Type B pancreatic cell (in vitro differentiated cells): ENCODE measurements at regions not wholly inside any gene's neighbourhood (a gene's known extent, or its start where the extent isn't known, plus 50 kb on each side); places are given as distances from the start of the nearest gene placed in this dataset.

Source experiments
- DNase-seq: peaks from one replicate; pipeline ENCODE4 v3.0.0; 2021; ENCODE audit warnings: mixed read lengths; ENCODE audit not compliant: unreplicated experiment; ENCODE audit errors: extremely low spot score
- H3K27ac Mint-ChIP-seq: 2 replicates; pipeline ENCODE4 v1.8.0; 2021; ENCODE audit warnings: mild to moderate bottlenecking, mixed read lengths
- H3K27me3 Mint-ChIP-seq: 2 replicates; pipeline ENCODE4 v1.8.0; 2021; ENCODE audit warnings: mixed read lengths
- H3K36me3 Mint-ChIP-seq: 2 replicates; pipeline ENCODE4 v1.8.0; 2021; ENCODE audit warnings: mixed read lengths
- H3K4me1 Mint-ChIP-seq: one replicate; pipeline ENCODE4 v1.8.0; 2021; ENCODE audit warnings: mixed read lengths; ENCODE audit not compliant: unreplicated experiment
- H3K4me3 Mint-ChIP-seq: 2 replicates; pipeline ENCODE4 v1.8.0; 2021; ENCODE audit warnings: mild to moderate bottlenecking, mixed read lengths
- H3K9me3 Mint-ChIP-seq: 2 replicates; pipeline ENCODE4 v1.8.0; 2021; ENCODE audit warnings: mixed read lengths
- CTCF ChIP-seq: fragments of 200-600 bp; sonication (generic); conservative IDR thresholded peaks from 2 replicates; pipeline ENCODE4 v1.5.0; 2021; ENCODE audit warnings: antibody characterized with exemption, mild to moderate bottlenecking

- no peak for DNase-seq
- Mint-ChIP-seq H3K27me3 (no peaks in the 10 kb centered on the region), H3K4me1 (no peaks in the 10 kb centered on the region), H3K36me3 (no peaks in the 10 kb centered on the region), H3K4me3 (no peak overlapping the region), H3K27ac (no peak overlapping the region), H3K9me3 (no peaks in the 10 kb centered on the region)
- no peak for TF ChIP-seq CTCF
Measured at GRCh38 chr2:14557111-14557510, 75.4 kb upstream of the LRATD1 start.

- no peak overlapping the region for H3K4me3 Mint-ChIP-seq
- peak overlapping the region; percentile 67 for H3K27ac Mint-ChIP-seq
- no peak for DNase-seq
Measured at GRCh38 chr2:14557916-14558315, 74.6 kb upstream of the LRATD1 start.

GRCh38 chr2:14558335-14558919, 74.1 kb upstream of the LRATD1 start:
- no peaks in the 10 kb centered on the region for H3K9me3 Mint-ChIP-seq

More at GRCh38 chr2:14557916-14558315, 74.6 kb upstream of the LRATD1 start:
- H3K27me3 Mint-ChIP-seq: no peaks in the 10 kb centered on the region
- no peaks in the 10 kb centered on the region for H3K9me3 Mint-ChIP-seq
- no peaks in the 10 kb centered on the region for H3K36me3 Mint-ChIP-seq
- H3K4me1 Mint-ChIP-seq: no peaks in the 10 kb centered on the region
- TF ChIP-seq CTCF: no peak

GRCh38 chr2:14560716-14561115, 71.8 kb upstream of the LRATD1 start:
- TF ChIP-seq CTCF: no peak
- Mint-ChIP-seq H3K9me3 (peaks cover 4% of the 10 kb centered on the region), H3K27ac (no peak overlapping the region), H3K36me3 (no peaks in the 10 kb centered on the region), H3K4me3 (no peak overlapping the region), H3K27me3 (no peaks in the 10 kb centered on the region), H3K4me1 (no peaks in the 10 kb centered on the region)
- DNase-seq: no peak

More at GRCh38 chr2:14558335-14558919, 74.1 kb upstream of the LRATD1 start:
- peak overlapping the region; percentile 67 for H3K27ac Mint-ChIP-seq
- TF ChIP-seq CTCF: no peak
- no peak overlapping the region for H3K4me3 Mint-ChIP-seq
- H3K36me3 Mint-ChIP-seq: no peaks in the 10 kb centered on the region
- H3K4me1 Mint-ChIP-seq: no peaks in the 10 kb centered on the region
- no peaks in the 10 kb centered on the region for H3K27me3 Mint-ChIP-seq
- no peak for DNase-seq

- Mint-ChIP-seq H3K4me1 (no peaks in the 10 kb centered on the region), H3K9me3 (peaks cover 5% of the 10 kb centered on the region), H3K27me3 (no peaks in the 10 kb centered on the region), H3K27ac (no peak overlapping the region), H3K4me3 (no peak overlapping the region), H3K36me3 (no peaks in the 10 kb centered on the region)
- DNase-seq: no peak
- no peak for TF ChIP-seq CTCF
Measured at GRCh38 chr2:14563324-14563723, 69.2 kb upstream of the LRATD1 start.

GRCh38 chr2:14565666-14566065, 66.9 kb upstream of the LRATD1 start:
- peak overlapping the region; percentile 49 for H3K27ac Mint-ChIP-seq
- H3K4me1 Mint-ChIP-seq: no peaks in the 10 kb centered on the region
- H3K9me3 Mint-ChIP-seq: peaks cover 5% of the 10 kb centered on the region
- TF ChIP-seq CTCF: no peak
- no peaks in the 10 kb centered on the region for H3K27me3 Mint-ChIP-seq
- peak overlapping the region; percentile 32 for H3K4me3 Mint-ChIP-seq
- no peaks in the 10 kb centered on the region for H3K36me3 Mint-ChIP-seq
- DNase-seq: no peak
